CD4-positive, CD25-positive, alpha-beta regulatory T cell (primary cell): ENCODE measurements at regions not wholly inside any gene's neighbourhood (a gene's known extent, or its start where the extent isn't known, plus 50 kb on each side); places are given as distances from the start of the nearest gene placed in this dataset.

Source experiments
- ATAC-seq, 2 donors: fragments of 150-1000 bp; cut with Tn5 transposase; one replicate each; pipeline ENCODE4 v1.10.0; 2021; ENCODE audit warnings: low read depth in 2 of 2, moderate number of reproducible peaks in 2 of 2, moderate library complexity in 1 of 2
- DNase-seq, 3 donors: peaks; one replicate each; pipeline versions ENCODE4 v3.0.0 to v3.0.0-alpha.2; 2012 to 2022; ENCODE audit warnings: mixed read lengths in 1 of 3
- H3K27ac ChIP-seq: one replicate; pipeline ENCODE4 v1.7.0; 2013; ENCODE audit warnings: mild to moderate bottlenecking, low read length; ENCODE audit not compliant: insufficient read depth, poor library complexity, severe bottlenecking
- H3K27me3 ChIP-seq: one replicate; pipeline ENCODE4 v1.7.0; 2013; ENCODE audit warnings: low read length; ENCODE audit not compliant: control insufficient read depth, insufficient read depth
- H3K36me3 ChIP-seq: one replicate; pipeline ENCODE4 v1.7.0; 2013; ENCODE audit warnings: mild to moderate bottlenecking, low read length, moderate library complexity; ENCODE audit not compliant: control insufficient read depth, insufficient read depth
- H3K4me1 ChIP-seq: 2 replicates; pipeline ENCODE4 v1.7.0; 2013; ENCODE audit warnings: mild to moderate bottlenecking, low read length; ENCODE audit not compliant: insufficient read depth, control insufficient read depth, poor library complexity, severe bottlenecking
- H3K4me3 ChIP-seq: one replicate; pipeline ENCODE4 v1.7.0; 2013; ENCODE audit warnings: low read depth, mild to moderate bottlenecking, low read length, moderate library complexity
- H3K9me3 ChIP-seq, 2 experiments: 1 replicate in 1 of 2; 2 replicates in 1 of 2; pipeline ENCODE4 v1.7.0; 2013; ENCODE audit warnings: low read length in 2 of 2, mild to moderate bottlenecking in 1 of 2, moderate library complexity in 1 of 2; ENCODE audit not compliant: control insufficient read depth in 2 of 2
- H3K27ac Mint-ChIP-seq, 3 donors: one replicate each; pipeline ENCODE4 v1.8.0; 2020 to 2022; ENCODE audit warnings: mild to moderate bottlenecking in 3 of 3, mixed read lengths in 3 of 3, moderate library complexity in 2 of 3
- H3K27me3 Mint-ChIP-seq: one replicate; pipeline ENCODE4 v1.8.0; 2022; ENCODE audit warnings: mild to moderate bottlenecking, mixed read lengths
- H3K36me3 Mint-ChIP-seq: one replicate; pipeline ENCODE4 v1.8.0; 2020; ENCODE audit warnings: mixed read lengths
- H3K4me1 Mint-ChIP-seq, 4 donors: one replicate each; pipeline ENCODE4 v1.8.0; 2020 to 2022; ENCODE audit warnings: mixed read lengths in 4 of 4, mild to moderate bottlenecking in 1 of 4
- H3K4me3 Mint-ChIP-seq, 4 donors: one replicate each; pipeline ENCODE4 v1.8.0; 2020 to 2022; ENCODE audit warnings: mild to moderate bottlenecking in 4 of 4, mixed read lengths in 4 of 4, moderate library complexity in 3 of 4
- H3K9me3 Mint-ChIP-seq, 7 donors: one replicate each; pipeline ENCODE4 v1.8.0; 2020 to 2022; ENCODE audit warnings: mixed read lengths in 7 of 7, mild to moderate bottlenecking in 3 of 7, moderate library complexity in 2 of 7

DNA sequence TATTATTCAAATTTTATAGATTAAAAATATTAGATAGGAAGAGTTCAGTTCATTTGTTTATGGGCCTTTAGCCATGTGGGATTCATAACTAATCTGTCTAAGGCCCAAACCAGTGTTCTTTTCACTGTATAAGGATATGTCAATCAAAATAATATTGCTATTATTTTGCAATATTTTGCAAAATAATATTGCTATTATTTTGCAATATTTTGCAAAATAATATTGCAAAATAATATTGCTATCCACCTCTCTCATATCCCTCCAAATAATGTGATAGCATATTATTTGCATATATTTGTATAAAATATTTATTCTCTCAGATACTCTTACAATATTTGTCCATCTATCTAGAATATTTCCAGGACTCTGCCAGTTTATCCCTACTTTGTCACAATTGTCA is 595.3 kb upstream of the PTCHD4 start:
- H3K27ac Mint-ChIP-seq, result no peak overlapping the region
- H3K4me3 Mint-ChIP-seq, result no peak overlapping the region
- DNase-seq (no peak), ATAC-seq (no peak)
- Histone ChIP-seq H3K9me3 (no peaks in the 10 kb centered on the region), H3K4me3 (no peak overlapping the region), H3K27ac (no peak overlapping the region), H3K27me3 (no peaks in the 10 kb centered on the region), H3K4me1 (no peaks in the 10 kb centered on the region), H3K36me3 (no peaks in the 10 kb centered on the region)
- no peaks in the 10 kb centered on the region for H3K4me1 Mint-ChIP-seq
- no peaks in the 10 kb centered on the region for H3K27me3 Mint-ChIP-seq
- H3K9me3 Mint-ChIP-seq, result peaks cover 2 to 22% (median 3%) of the 10 kb centered on the region in 7 donors
- no peaks in the 10 kb centered on the region for H3K36me3 Mint-ChIP-seq

DNA sequence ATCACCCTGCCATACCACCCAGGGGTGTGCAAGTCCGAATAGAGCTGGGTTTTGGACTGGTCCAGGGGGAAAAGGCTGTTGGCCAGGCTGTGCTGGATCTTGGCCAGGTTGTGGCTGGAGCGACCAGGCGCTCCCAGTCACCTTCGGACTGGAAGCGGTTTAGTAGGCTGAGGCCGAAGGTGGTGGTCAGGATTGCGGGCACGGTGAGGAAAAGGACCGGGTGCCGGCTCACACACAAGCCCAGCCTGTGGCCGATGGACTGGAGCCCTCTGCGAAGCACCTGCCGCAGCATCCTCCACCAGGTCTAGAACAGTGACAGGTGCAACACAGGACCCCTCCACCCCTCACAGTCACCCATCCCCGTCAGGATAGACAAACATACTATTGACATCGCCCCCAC is 590.6 kb upstream of the PTCHD4 start:
- Histone ChIP-seq H3K9me3 (no peaks in the 10 kb centered on the region), H3K4me3 (no peak overlapping the region), H3K27ac (no peak overlapping the region), H3K27me3 (no peaks in the 10 kb centered on the region), H3K36me3 (no peaks in the 10 kb centered on the region), H3K4me1 (no peaks in the 10 kb centered on the region)
- H3K4me1 Mint-ChIP-seq, result no peaks in the 10 kb centered on the region
- H3K9me3 Mint-ChIP-seq, result peaks cover 3 to 19% (median 10%) of the 10 kb centered on the region in 7 donors
- H3K27ac Mint-ChIP-seq, result no peak overlapping the region
- DNase-seq (no peak), ATAC-seq (no peak)
- H3K36me3 Mint-ChIP-seq, result no peaks in the 10 kb centered on the region
- H3K4me3 Mint-ChIP-seq, result no peak overlapping the region
- H3K27me3 Mint-ChIP-seq, result no peaks in the 10 kb centered on the region

DNA sequence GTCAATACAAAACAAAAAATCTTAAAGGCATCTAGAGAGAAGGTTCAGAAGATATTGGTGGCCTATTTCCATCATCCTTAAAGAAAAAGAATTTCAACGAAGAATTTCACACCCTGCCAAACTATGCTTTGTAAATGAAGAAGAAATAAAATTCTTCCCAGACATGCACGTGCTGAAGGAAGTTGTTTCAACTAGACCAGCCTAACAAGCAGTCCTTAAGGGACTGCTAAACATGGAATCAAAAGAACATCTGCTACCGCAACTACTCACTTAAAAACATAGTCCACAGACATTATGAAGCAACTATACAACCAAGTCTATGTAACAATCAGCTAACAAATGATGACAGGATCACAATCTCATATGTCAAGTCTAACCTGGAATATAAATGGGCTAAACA is 584.9 kb upstream of the PTCHD4 start:
- Mint-ChIP-seq H3K36me3 (no peaks in the 10 kb centered on the region), H3K4me1 (no peaks in the 10 kb centered on the region), H3K27me3 (no peaks in the 10 kb centered on the region), H3K9me3 (peaks cover 4 to 34% (median 15%) of the 10 kb centered on the region in 7 donors), H3K4me3 (no peak overlapping the region), H3K27ac (no peak overlapping the region)
- Histone ChIP-seq H3K27me3 (no peaks in the 10 kb centered on the region), H3K4me1 (no peaks in the 10 kb centered on the region), H3K27ac (no peak overlapping the region), H3K4me3 (no peak overlapping the region), H3K9me3 (peaks cover 0 to 25% of the 10 kb centered on the region in 2 experiments), H3K36me3 (no peaks in the 10 kb centered on the region)
- DNase-seq, result no peak
- ATAC-seq, result no peak

DNA sequence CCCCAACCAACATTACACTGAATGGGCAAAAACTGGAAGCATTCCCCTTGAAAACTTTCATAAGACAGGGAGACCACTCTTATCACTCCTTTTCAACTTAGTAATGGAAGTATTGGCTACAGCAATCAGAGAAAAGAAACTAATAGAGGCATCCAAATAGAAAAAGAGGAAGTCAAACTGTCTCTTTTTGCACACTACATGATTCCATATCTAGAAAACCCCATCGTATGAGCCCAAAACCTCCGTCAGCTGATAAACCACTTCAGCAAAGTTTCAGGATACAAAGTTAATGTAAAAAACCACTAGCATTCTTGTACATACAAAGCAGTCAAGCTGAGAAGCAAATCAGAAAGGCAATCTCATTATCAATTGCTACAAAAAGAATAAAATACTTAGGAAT is 580.4 kb upstream of the PTCHD4 start:
- Mint-ChIP-seq H3K4me1 (no peaks in the 10 kb centered on the region), H3K27me3 (no peaks in the 10 kb centered on the region), H3K36me3 (no peaks in the 10 kb centered on the region), H3K4me3 (no peak overlapping the region), H3K9me3 (peaks cover 2 to 44% (median 24%) of the 10 kb centered on the region in 7 donors), H3K27ac (no peak overlapping the region)
- no peaks in the 10 kb centered on the region for H3K27me3 ChIP-seq
- no peak overlapping the region for H3K27ac ChIP-seq
- H3K4me1 ChIP-seq, result no peaks in the 10 kb centered on the region
- H3K36me3 ChIP-seq, result no peaks in the 10 kb centered on the region
- DNase-seq (no peak), ATAC-seq (no peak)
- H3K9me3 ChIP-seq, result peaks cover 3 to 39% of the 10 kb centered on the region in 2 experiments
- no peak overlapping the region for H3K4me3 ChIP-seq

DNA sequence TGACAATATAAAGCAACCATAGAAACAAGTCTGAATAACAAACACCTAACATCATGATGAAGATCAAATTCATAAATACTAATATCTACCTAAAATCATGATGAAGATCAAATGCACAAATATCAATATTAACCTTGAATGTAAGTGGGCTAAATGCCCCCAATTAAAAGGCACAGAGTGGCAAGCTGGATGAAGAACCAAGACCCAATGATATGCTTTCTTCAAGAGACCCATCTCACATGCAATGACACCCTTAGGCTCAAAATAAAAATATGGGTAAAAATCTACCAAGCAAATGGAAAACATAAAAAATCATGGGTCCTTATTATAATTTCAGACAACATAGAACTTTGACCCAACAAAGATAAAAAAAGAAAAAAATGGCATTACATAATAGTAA is 578.5 kb upstream of the PTCHD4 start:
- ATAC-seq, result no peak
- Mint-ChIP-seq H3K9me3 (peaks cover 0 to 36% (median 23%) of the 10 kb centered on the region in 7 donors), H3K27ac (no peak overlapping the region), H3K4me1 (no peaks in the 10 kb centered on the region), H3K4me3 (no peak overlapping the region), H3K27me3 (no peaks in the 10 kb centered on the region), H3K36me3 (no peaks in the 10 kb centered on the region)
- Histone ChIP-seq H3K27ac (no peak overlapping the region), H3K9me3 (peaks cover 3 to 22% of the 10 kb centered on the region in 2 experiments), H3K4me1 (no peaks in the 10 kb centered on the region), H3K4me3 (no peak overlapping the region), H3K27me3 (no peaks in the 10 kb centered on the region), H3K36me3 (no peaks in the 10 kb centered on the region)
- DNase-seq, result no peak

DNA sequence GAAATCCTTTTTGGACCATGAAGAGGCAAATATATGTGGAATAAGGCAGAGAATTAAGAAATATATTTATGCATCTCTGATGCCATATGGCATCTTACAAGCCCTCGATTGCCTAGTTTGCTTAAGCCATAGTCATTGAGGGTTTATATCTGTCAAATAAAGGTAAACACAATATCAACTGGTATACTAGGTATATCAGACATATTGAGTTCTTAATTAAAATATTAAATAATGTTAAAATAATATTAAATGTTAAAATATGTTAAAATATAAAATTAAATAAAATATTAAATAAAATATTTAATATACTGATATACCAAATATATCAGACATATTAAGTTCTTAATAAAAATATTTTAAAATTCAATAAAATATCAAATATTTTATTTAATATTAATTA is 567.4 kb upstream of the PTCHD4 start:
- no peaks in the 10 kb centered on the region for H3K4me1 Mint-ChIP-seq
- Histone ChIP-seq H3K36me3 (no peaks in the 10 kb centered on the region), H3K9me3 (no peaks in the 10 kb centered on the region), H3K27ac (no peak overlapping the region), H3K27me3 (no peaks in the 10 kb centered on the region), H3K4me1 (no peaks in the 10 kb centered on the region), H3K4me3 (no peak overlapping the region)
- peaks cover 0 to 5% (median 4%) of the 10 kb centered on the region in 7 donors for H3K9me3 Mint-ChIP-seq
- no peaks in the 10 kb centered on the region for H3K36me3 Mint-ChIP-seq
- ATAC-seq (no peak), DNase-seq (no peak)
- H3K27ac Mint-ChIP-seq, result no peak overlapping the region
- H3K4me3 Mint-ChIP-seq, result no peak overlapping the region
- no peaks in the 10 kb centered on the region for H3K27me3 Mint-ChIP-seq

DNA sequence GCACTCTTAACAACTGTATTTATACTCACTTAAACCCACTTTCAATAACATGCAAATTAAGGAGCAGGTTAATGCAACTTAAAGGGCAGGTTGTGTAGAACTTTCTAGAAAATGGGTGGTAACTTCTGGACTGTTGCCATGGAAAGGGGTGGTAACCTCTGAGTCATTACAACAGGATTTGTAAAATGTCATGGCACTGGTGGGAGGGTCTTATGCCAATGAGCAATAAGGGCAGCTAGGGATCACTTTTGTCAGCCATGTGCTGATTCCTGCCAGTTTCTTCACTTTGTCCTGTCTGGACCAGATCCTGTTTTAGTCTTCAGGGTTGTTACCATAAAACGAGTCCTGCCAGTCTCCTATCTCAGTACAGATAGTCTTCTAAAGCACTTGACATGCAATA is 560.5 kb upstream of the PTCHD4 start:
- no peaks in the 10 kb centered on the region for H3K4me1 ChIP-seq
- no peak for DNase-seq
- H3K4me1 Mint-ChIP-seq, result no peaks in the 10 kb centered on the region
- H3K4me3 Mint-ChIP-seq, result no peak overlapping the region
- H3K4me3 ChIP-seq, result no peak overlapping the region
- peaks cover 0 to 1% of the 10 kb centered on the region in 2 experiments for H3K9me3 ChIP-seq
- H3K9me3 Mint-ChIP-seq, result peaks cover 0 to 9% (median 0%) of the 10 kb centered on the region in 7 donors
- no peaks in the 10 kb centered on the region for H3K36me3 Mint-ChIP-seq
- no peaks in the 10 kb centered on the region for H3K36me3 ChIP-seq
- H3K27me3 ChIP-seq, result no peaks in the 10 kb centered on the region
- H3K27ac ChIP-seq, result no peak overlapping the region
- H3K27me3 Mint-ChIP-seq, result no peaks in the 10 kb centered on the region
- no peak overlapping the region for H3K27ac Mint-ChIP-seq
- no peak for ATAC-seq

DNA sequence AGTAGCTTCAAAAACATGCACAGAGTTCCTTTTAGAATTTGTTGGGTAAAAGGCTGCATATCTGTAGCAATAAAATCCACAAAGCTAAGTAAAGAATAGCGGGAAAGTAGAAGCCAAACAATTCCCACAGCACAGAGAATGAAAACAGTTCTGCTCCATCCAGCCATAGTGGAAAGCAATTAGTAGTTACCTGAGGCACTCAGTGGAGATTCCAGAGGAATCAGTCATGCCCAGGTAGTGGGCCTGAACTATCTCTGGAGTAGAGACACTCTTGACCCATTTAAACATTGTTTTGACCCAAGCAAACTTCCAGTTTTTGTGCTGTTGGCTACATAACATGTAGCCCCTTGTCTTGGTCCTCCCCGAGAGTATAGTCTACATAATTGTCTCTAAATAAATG is 559.5 kb upstream of the PTCHD4 start:
- DNase-seq (no peak), ATAC-seq (no peak)
- Mint-ChIP-seq H3K27me3 (no peaks in the 10 kb centered on the region), H3K36me3 (no peaks in the 10 kb centered on the region), H3K4me1 (no peaks in the 10 kb centered on the region), H3K9me3 (peaks cover 0 to 9% (median 0%) of the 10 kb centered on the region in 7 donors), H3K4me3 (no peak overlapping the region), H3K27ac (no peak overlapping the region)
- no peaks in the 10 kb centered on the region for H3K4me1 ChIP-seq
- no peaks in the 10 kb centered on the region for H3K36me3 ChIP-seq
- H3K27me3 ChIP-seq, result no peaks in the 10 kb centered on the region
- no peak overlapping the region for H3K4me3 ChIP-seq
- peaks cover 0 to 2% of the 10 kb centered on the region in 2 experiments for H3K9me3 ChIP-seq
- H3K27ac ChIP-seq, result no peak overlapping the region
